GM06990 (cell line): ENCODE measurements at regions not wholly inside any gene's neighbourhood (a gene's known extent, or its start where the extent isn't known, plus 50 kb on each side); places are given as distances from the start of the nearest gene placed in this dataset.

Experiments
- DNase-seq: peaks from one replicate; pipeline ENCODE4 v3.0.0-alpha.2; 2011; ENCODE audit not compliant: insufficient read length; ENCODE audit errors: extremely low read depth
- H3K27me3 ChIP-seq: replicated peaks from 2 replicates; pipeline ENCODE4 v1.6.0; 2011; ENCODE audit warnings: low read length; ENCODE audit not compliant: control insufficient read depth, insufficient read depth
- H3K36me3 ChIP-seq: 2 replicates; pipeline ENCODE4 v1.5.1; 2011; ENCODE audit warnings: low read length; ENCODE audit not compliant: control insufficient read depth, insufficient read depth
- H3K4me3 ChIP-seq: replicated peaks from 2 replicates; pipeline ENCODE4 v1.5.1; 2011; ENCODE audit warnings: low read depth, mild to moderate bottlenecking, control low read depth, low read length
- TF ChIP-seq, protein P1 (sequence below): IDR thresholded peaks from 2 replicates; pipeline ENCODE4 v1.5.1; 2011; ENCODE audit warnings: low read length, control low read depth, mild to moderate bottlenecking, inconsistent platforms; ENCODE audit not compliant: insufficient read depth, poor library complexity, severe bottlenecking

GRCh38 chr18:78525366-78526111 lies 454.1 kb upstream of the SALL3 start:
- no peaks in the 10 kb centered on the region for H3K36me3 ChIP-seq
- DNase-seq = no peak
- no peaks in the 10 kb centered on the region for H3K27me3 ChIP-seq
- TF ChIP-seq, protein P1, sequence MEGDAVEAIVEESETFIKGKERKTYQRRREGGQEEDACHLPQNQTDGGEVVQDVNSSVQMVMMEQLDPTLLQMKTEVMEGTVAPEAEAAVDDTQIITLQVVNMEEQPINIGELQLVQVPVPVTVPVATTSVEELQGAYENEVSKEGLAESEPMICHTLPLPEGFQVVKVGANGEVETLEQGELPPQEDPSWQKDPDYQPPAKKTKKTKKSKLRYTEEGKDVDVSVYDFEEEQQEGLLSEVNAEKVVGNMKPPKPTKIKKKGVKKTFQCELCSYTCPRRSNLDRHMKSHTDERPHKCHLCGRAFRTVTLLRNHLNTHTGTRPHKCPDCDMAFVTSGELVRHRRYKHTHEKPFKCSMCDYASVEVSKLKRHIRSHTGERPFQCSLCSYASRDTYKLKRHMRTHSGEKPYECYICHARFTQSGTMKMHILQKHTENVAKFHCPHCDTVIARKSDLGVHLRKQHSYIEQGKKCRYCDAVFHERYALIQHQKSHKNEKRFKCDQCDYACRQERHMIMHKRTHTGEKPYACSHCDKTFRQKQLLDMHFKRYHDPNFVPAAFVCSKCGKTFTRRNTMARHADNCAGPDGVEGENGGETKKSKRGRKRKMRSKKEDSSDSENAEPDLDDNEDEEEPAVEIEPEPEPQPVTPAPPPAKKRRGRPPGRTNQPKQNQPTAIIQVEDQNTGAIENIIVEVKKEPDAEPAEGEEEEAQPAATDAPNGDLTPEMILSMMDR = no peak
- no peak overlapping the region for H3K4me3 ChIP-seq

- Histone ChIP-seq H3K36me3 (no peaks in the 10 kb centered on the region), H3K27me3 (no peaks in the 10 kb centered on the region), H3K4me3 (no peak overlapping the region)
- TF ChIP-seq, protein P1 = no peak
- DNase-seq = no peak
These were observed 453.3 kb upstream of the SALL3 start for GRCh38 chr18:78526275-78526674.

- Histone ChIP-seq H3K36me3 (no peaks in the 10 kb centered on the region), H3K4me3 (no peak overlapping the region), H3K27me3 (no peaks in the 10 kb centered on the region)
- no peak for DNase-seq
- TF ChIP-seq, protein P1 = no peak
These were observed 452.5 kb upstream of the SALL3 start for GRCh38 chr18:78526923-78527711.

DNA sequence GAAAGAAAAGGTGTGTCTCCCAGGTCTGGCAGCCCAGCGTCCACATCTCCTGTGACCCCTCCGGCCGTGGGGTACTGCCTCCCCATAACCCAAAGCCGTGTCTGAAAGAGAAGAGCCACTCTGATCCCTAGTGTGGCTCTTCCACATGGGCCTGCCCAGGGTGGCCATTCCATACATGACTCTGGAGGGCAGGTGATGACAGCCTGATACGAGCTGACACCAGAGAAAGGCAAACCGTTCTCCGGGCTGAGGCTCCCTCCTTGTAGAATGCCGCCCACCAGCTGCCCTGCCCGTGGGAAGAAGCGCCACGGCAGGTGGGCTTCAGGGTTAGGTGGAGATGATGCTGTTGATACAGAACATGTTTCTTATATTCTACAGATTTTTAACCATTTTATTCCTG lies 451.6 kb upstream of the SALL3 start:
- no peak for DNase-seq
- Histone ChIP-seq H3K36me3 (no peaks in the 10 kb centered on the region), H3K27me3 (no peaks in the 10 kb centered on the region), H3K4me3 (no peak overlapping the region)
- TF ChIP-seq, protein P1 = no peak

DNA sequence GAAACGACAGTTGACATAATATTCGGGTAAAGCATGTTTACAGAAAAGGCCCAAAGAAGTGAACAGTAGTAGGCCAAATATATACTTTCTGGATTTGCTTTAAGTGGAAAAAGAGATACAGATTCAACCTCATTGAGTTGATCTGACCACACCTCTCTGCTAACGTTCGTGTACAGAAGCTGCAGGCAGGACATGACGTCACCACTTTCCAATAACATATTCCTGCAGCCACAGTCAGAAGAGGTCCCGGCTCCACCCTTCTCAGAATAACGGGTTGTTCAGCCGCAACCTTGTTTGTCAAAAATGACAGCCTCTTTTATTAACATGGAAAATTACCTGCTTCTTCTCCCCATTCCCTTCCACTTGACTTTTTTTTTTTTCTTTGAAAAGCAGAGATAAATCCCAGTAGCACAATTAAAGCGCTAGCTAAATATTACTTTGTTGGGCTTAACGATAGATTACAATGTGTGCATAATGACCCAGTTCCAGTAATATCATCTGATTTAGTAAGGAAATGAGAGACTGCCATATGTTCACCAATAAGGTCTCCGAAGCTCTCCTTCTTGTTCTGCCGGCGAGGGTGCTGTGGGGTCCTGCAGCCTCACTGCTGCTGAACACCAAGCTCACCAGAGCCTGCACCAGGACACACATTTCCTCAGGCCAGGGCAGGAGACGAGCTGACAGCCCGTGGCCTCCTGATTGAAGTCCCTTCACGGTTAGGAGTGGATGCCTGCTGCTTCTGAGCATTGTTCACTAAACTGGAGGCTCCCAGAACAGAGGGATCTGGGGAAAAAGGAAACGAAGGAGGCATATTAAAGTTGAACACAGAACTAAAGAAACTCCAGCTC lies 451.0 kb upstream of the SALL3 start:
- DNase-seq = no peak
- Histone ChIP-seq H3K4me3 (no peak overlapping the region), H3K36me3 (no peaks in the 10 kb centered on the region), H3K27me3 (no peaks in the 10 kb centered on the region)
- TF ChIP-seq, protein P1 = no peak
